ENCODE measurements at regions not wholly inside any gene's neighbourhood (a gene's known extent, or its start where the extent isn't known, plus 50 kb on each side); places are given as distances from the start of the nearest gene placed in this dataset.

DNA sequence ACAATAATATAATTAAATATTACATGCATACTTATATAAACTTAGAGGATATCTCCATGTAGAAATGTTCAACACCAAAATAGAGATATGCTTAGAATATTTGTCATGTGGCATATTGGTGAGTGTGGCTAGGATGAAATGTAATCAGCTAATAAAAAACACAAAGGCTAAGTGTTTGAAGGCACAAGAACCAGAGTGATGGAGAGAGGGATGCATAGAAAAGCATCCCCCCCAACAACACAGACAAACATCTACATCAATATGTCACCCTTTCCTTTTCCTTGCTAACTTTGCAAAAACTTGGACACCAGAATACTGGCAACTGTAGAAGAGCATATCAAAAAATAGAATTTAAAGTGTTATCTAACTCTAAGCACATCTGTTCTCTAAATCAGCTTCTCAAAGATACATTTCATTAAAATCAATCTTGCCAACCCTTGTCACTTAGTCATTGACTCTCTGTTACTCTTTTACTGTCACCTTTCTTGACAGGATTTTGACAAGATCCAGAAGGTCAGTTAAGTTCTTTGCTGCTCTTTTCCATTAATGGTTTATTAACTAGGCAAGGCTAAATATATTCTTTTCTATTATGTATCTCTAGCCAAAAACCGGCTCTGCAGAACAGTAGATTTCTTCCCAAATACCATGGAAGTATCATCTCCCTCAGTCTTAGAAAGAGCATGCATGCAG lies 695.9 kb downstream of the OTOL1 start:
- H3K27me3 ChIP-seq, result no peaks in the 10 kb centered on the region
- no peaks in the 10 kb centered on the region for H3K9me3 ChIP-seq
- DNase-seq (no peak), ATAC-seq (no peak)
- intact Hi-C loops (cut with DNase I), result no loop called here
- TF ChIP-seq, protein P1, sequence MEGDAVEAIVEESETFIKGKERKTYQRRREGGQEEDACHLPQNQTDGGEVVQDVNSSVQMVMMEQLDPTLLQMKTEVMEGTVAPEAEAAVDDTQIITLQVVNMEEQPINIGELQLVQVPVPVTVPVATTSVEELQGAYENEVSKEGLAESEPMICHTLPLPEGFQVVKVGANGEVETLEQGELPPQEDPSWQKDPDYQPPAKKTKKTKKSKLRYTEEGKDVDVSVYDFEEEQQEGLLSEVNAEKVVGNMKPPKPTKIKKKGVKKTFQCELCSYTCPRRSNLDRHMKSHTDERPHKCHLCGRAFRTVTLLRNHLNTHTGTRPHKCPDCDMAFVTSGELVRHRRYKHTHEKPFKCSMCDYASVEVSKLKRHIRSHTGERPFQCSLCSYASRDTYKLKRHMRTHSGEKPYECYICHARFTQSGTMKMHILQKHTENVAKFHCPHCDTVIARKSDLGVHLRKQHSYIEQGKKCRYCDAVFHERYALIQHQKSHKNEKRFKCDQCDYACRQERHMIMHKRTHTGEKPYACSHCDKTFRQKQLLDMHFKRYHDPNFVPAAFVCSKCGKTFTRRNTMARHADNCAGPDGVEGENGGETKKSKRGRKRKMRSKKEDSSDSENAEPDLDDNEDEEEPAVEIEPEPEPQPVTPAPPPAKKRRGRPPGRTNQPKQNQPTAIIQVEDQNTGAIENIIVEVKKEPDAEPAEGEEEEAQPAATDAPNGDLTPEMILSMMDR (IDR thresholded peaks at IDR 0.05), result no peak
- H3K36me3 ChIP-seq, result no peaks in the 10 kb centered on the region
- H3K27ac ChIP-seq, result no peak overlapping the region
- H3K4me3 ChIP-seq, result no peak overlapping the region
- H3K4me1 ChIP-seq, result no peaks in the 10 kb centered on the region

DNA sequence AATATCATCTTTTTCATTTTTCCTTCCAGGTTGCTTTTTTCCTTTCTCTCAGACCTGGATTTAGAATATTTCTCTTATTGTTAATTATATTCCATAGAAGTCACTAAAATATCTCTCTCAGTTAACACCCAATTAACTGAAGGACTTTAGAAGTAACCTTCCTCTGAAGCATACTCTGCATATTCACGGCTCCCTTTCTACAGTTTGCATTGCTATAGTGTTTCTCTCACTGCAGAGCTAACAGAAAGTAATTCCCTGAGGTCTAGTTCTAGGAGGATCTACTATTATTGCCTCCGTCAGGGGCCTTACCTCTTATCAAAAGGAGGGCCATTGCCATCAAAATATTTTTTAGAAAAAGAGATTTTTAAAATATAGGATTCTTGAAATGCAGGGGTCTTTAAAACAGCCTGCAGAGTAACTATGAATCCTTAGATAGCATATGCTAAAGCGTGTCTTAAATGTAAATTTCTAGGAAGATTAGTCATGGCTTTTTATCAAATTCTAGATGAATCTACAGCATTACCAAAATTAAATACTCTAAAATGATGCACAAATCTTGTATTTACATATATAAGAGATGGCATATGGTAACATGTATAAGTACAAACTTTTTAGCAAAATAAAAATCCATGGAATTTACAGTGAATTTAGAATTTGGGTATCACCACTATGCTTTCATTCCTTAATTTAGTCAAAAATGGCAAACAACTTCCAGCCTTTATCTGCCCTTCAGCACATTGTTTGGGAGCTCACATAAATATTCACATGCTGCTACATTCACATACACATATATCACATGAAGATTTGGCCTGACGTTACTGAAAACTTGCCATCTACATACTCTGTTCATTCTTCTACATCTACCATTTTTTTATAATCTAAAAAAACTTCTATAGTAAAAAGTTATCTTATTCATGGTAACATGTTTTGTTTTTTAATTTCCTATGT lies 696.8 kb downstream of the OTOL1 start:
- intact Hi-C loops (cut with DNase I), result no loop called here
- Histone ChIP-seq H3K4me1 (no peaks in the 10 kb centered on the region), H3K9me3 (no peaks in the 10 kb centered on the region), H3K27ac (no peak overlapping the region), H3K36me3 (no peaks in the 10 kb centered on the region), H3K27me3 (no peaks in the 10 kb centered on the region), H3K4me3 (no peak overlapping the region)
- DNase-seq, result no peak
- ATAC-seq, result no peak
- TF ChIP-seq, protein P1 (IDR thresholded peaks at IDR 0.05), result no peak

DNA sequence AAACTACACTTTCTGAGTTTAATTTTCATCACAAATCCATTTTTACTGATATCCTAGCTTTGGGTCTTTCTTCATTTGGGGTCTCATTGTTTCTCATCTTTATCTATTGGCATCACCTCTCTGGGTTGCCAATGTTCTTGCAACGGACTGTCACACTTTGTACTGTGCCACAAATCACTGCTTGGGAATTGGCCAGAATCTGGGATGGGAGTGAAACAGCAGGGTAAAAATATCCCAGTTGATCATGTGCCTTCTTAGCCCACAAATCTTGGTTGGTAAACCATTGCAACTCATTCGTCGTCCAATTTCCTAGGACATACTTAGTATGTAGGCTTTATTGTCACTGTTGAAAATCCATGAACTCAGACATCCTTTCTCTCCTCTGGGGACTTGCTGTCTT lies 698.5 kb downstream of the OTOL1 start:
- Histone ChIP-seq H3K36me3 (no peaks in the 10 kb centered on the region), H3K27me3 (no peaks in the 10 kb centered on the region), H3K4me3 (no peak overlapping the region), H3K4me1 (no peaks in the 10 kb centered on the region), H3K9me3 (no peaks in the 10 kb centered on the region), H3K27ac (no peak overlapping the region)
- ATAC-seq (no peak), DNase-seq (no peak)
- TF ChIP-seq, protein P1 (IDR thresholded peaks at IDR 0.05), result no peak
- intact Hi-C loops (cut with DNase I), result no loop called here

DNA sequence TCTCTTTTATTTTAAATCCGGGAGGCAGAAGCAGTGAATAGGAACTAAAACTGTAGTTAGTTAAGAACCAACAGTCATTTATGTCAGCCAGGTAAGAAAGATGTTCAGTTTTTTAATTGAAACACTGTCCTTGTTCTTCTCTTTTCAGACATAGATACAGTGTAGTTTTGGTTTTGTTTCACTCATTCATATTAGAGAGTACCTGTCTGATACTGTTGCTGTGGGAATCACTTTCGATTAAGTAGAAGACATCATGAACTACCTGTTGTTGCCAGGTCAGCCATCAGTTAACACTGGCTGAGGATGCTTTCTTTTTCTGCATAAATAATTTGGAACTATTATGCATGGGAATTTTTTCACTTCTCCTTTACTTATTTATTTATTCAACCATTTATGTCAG lies 700.4 kb downstream of the OTOL1 start:
- Histone ChIP-seq H3K4me3 (no peak overlapping the region), H3K27me3 (no peaks in the 10 kb centered on the region), H3K9me3 (no peaks in the 10 kb centered on the region), H3K27ac (no peak overlapping the region), H3K4me1 (no peaks in the 10 kb centered on the region), H3K36me3 (no peaks in the 10 kb centered on the region)
- TF ChIP-seq, protein P1 (IDR thresholded peaks at IDR 0.05), result no peak
- ATAC-seq (no peak), DNase-seq (no peak)
- intact Hi-C loops (cut with DNase I), result no loop called here

DNA sequence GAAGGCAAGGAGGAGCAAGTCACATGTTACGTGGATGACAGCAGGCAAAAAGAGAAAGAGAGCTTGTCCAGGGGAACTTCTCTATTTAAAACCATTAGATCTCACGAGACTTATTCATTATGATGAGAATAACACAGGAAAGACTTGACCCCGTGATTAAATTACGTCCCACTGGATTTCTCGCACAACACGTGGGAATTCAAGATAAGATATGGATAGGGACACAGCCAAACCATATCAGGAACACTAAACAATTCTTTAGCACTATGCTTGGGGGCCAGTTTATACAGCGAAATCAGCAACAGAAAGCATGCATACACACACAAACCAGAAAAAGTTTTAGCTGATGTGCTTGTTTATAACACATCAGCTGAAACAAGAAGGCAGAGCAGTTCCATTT lies 704.2 kb downstream of the OTOL1 start:
- Histone ChIP-seq H3K27ac (no peak overlapping the region), H3K4me1 (no peaks in the 10 kb centered on the region), H3K9me3 (no peaks in the 10 kb centered on the region), H3K27me3 (no peaks in the 10 kb centered on the region), H3K36me3 (no peaks in the 10 kb centered on the region), H3K4me3 (no peak overlapping the region)
- TF ChIP-seq, protein P1 (IDR thresholded peaks at IDR 0.05), result no peak
- DNase-seq (no peak), ATAC-seq (no peak)
- intact Hi-C loops (cut with DNase I), result no loop called here

Data from upper lobe of right lung (tissue), 1 donor.